GM18870 (cell line): ENCODE measurements at regions not wholly inside any gene's neighbourhood (a gene's known extent, or its start where the extent isn't known, plus 50 kb on each side); places are given as distances from the start of the nearest gene placed in this dataset.
A peak's percentile ranks its signal among the peaks of the same experiment; 100 is the strongest.
"Not testable (repeated sequence)": the region's sequence is repeated elsewhere in the genome, so short reads cannot be mapped to it uniquely, and the experiment has no call there.

ENCODE experiments used
- ATAC-seq: cut with Tn5 transposase; IDR thresholded peaks from one replicate; pipeline ENCODE4 v1.9.1; 2021; ENCODE audit warnings: moderate library complexity; ENCODE audit not compliant: unreplicated experiment

DNA sequence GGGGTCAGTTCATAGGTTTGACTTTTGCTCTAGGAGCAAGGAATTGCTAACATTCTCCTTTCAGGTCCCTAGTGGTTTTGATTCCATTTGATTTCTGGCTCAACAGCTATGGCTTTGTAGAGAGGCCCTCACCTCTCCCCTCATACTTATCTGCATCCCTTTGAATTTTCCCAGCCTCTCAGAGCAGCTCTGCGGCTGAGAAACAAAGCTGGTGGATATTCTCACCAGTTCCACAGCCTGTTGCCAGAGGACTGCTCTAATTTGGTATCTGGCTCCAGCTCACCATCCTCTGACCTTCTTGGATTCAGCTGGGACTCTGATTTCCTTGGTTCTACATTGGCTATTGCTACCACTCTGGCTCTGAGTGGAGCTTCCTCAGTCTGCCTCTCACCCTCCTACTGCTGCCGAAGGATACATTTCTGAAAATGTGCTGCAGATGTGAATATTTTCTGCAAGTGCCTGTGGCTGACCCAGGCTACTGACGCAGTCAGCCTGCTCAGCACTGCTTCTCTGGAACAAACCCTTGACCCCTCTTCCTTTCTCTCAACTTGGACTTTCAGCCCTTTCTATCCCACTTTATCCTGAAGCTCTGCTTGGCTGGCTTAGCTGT, 110.9 kb upstream of the ENPEP start:
- no peak for ATAC-seq

DNA sequence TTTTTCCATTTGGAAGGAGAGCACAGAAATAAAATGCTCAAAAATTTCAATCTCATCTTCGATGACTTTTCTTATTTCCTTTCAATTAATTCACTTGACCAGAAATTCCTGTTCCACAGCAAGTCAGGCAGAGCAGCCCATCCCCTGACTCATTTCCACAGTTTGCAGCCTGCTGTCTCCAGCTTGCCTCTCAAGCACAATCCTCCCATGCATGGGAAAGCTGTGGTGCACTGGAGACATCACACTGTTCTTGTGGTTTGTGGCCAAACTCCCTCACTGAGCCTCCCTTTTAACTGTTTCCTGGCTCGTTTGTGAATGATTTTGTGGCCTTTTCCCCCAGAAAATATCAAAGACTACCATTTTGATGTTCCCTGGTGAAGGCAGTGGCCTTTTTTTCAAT, 114.0 kb upstream of the ENPEP start:
- no peak for ATAC-seq

DNA sequence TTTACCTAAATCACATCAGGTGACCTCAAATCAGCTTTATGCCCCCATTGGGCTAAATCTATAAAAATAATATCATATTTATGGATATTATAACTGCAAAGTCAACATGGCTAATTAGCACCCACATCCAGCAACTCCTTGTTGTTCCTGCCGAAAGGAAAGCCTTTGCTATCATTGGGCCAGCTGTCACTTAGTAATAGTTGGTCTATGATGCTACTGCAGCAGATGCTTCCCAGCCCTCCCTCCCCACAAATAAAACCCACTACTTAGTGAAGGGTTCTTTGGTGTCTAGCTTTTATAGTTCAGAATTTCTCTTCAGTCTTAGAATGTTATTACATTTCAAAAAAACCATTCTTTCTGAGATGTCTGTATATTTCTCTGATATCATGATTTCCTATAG, 116.9 kb upstream of the ENPEP start:
- no peak for ATAC-seq

DNA sequence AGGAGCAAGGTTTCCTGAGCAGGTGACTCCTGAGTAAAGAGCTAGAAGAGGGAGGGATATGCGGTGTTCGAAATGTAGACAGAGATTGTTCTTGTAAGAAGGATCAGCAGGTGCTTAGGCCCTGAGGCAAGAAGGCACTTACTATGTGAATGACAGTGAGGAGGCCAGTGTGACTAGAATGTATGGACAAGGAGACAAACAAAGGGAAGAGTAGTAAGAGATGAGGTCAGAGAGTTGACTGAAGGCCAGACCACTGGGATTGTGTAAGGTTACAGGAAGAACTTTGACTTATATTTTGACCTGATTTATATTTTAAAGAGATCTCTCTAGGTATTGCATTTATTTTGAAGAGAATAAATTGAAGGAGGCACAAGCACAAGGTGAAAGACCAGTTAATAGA, 118.4 kb upstream of the ENPEP start:
- no peak for ATAC-seq

DNA sequence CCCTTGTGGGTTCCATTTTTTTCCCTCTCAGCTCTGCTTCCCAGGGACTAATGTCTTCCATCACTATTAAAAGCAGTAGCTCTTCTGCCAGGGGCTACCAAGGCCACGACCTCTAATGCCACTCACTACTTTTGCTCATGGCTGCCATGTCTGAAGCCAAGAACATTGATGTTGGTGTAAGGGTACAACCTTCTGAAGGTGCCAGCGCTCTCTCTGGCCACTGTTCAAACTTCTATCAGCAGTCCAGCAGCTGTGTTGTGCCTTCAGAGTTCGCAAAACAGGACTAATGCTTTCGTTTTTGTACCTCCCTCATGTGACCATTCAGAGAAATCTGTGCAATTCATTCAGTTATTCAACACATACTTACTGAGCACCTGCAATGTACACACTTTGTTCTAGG, 121.5 kb upstream of the ENPEP start:
- no peak for ATAC-seq

DNA sequence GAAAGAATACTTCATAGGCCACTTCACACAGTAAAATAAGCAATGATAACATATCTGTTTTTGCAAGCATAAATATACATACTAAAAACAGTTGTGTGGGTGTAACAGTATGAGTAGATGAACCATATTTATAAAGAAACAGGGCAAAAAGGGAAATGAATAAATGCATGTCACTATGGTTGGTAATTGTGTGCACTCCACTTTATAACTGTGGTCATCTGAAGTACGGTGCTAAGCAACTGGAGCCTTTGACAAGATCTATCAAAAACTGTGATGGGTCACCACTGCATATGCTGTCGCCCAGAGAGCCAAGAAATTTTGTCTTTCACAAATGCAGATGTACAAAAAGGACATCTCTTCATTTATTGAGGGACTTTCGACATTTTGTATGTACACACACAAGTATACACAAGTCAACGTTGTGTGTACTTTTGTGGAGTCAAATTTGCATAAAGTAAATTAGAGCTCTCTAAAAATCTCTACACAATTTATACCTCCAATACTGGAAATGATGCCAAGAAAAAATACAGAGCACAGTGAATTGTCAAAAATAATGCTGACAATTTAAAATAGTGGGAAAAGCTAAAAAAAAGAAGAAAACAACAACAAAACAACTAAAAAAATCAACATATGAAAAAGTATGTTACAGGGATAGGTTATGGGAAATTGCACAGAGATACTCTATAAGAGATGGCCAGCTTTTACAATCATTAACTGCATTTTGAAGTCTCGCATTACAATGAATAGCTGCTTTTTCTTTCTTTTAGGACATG, 123.1 kb upstream of the ENPEP start:
- ATAC-seq, result no peak

DNA sequence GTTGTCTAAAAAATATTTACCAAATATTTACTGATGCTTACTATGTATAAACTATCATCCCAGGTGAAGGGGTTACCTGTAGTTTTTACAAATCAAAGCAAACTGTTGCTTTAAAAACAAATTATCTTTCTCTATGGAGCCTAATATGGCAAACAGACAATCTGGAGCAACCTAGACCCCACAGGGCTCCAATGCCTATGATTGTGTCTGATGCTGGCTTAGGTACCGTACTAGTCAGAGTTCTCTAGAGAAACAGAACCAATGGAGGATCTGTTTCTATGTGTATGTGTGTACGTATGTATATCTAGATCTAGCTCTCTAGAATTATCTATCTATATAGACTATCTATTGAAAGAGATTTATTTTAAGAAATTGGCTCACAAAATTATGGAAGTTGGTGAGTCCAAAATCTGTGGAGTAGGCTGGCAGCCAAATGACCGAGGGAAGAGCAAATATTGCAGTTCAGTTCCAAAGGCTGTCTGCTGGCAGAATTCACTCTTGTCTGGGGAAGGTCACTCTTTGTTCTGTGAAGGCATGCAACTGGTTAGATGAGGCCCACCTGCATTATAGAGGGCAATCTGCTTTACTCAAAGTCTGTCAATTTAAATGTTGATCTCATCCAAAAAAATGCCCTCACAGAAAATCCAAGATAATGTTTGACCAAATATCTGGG, 127.1 kb upstream of the ENPEP start:
- ATAC-seq, result no peak

DNA sequence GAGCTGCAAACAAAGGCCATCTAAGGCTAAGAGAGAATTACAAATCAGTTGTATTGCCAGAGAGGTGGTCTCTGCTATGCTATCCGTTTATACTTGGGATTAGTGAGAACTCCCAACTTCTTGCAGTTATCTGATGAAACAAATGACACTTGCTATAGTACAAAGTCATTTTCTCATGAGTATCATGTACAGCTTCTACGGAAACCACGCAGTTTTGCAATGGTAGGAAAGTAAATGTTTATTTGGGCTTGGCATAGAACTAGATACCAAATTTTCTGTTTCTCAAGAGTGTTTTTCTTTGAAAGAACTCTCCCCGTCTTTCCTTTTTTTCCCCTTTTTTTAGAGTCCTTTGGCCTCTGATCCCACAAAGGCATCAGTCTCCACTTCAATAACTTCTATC, 128.2 kb upstream of the ENPEP start:
- ATAC-seq, result no peak

DNA sequence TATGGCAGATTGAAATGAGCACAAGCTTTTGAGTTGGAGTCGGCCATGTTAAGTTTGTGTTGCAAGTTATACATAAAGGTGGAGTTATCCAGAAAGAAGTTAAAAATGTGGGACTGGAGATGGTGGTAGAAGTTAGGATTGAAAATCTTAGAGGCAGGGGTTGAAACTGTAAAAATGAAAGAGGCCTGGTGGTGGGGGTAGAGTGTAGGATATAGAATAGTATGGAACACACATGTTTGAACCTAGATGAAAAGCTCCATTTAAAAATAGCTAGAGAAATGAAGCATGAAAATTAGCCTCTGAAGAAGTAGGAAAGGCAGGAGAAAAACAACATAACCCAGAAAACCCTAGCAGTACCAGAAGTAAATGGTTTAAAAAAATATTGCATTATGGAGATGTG, 131.8 kb upstream of the ENPEP start:
- ATAC-seq, result no peak

DNA sequence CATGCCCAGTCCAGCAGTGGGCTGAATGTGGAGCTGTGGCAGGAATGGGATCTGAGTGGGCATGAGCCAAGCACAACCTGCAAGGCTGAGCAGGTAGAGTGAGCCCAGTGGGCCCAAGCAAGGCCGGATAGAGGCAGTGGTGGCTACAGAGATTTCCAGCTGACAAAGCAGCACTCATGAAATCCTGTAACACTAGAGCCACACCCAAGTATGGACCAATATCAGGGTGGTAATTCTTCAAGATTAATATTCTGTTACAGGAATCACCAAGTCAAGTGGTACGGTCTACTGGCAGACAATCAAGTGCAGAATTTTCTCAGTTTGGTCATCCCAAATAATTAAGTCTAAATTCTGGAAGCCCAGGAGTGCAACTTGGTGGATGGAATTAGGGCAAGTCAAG, 132.4 kb upstream of the ENPEP start:
- ATAC-seq, result no peak

DNA sequence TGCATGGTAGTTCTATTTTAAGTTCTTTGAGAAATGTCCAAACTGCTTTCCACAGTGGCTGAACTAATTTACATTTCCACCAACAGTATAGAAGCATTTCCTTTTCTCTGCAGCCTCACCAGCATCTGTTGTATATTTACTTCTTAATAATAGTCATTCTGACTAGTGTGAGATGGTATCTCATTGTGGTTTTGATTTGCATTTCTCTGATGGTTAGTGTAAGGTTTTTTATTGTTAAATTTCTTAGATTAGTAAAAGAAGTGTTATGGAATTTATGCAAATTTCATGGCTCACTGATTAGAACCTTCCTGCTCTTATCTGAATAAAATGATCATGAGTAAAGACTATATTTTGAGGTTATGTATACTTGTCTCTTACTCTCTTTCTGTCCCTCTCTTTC, 134.8 kb upstream of the ENPEP start:
- ATAC-seq, result peak; percentile 68

DNA sequence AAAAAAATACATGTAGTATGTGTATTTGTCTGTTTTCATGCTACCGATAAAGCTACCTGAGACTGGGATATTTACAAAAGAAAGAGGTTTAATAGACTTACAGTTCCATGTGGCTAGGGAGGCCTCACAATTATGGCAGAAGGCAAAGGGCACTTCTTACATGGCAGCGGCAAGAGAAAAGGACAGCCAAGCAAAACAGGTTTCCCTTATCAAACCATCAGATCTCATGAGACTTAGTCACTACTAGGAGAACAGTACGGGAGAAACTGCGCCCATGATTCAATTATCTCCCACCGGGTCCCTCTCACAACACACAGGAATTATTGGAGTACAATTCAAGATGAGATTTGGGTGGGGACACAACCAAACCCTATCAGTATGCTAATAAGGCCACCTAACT, 137.0 kb upstream of the ELOVL6 start:
- ATAC-seq, result no peak

DNA sequence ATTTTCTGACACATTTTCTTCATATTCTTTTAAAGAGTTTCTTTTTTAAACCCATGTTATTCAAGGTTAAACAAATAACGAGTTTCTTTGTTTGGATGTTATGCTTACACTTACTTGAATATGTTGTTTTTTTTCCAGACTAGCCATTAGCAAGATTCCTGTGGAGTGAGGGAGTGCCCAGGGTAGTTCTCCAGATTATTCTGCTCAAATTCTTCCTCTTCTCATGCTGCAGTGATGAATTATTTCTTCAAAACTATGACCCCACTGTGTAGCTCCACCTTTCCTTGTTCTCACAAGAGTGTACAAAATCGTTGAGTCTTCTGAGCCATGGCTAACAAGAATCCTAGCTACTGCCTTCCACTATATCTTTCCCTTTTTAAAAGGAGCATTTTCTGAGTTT, 134.1 kb upstream of the ELOVL6 start:
- no peak for ATAC-seq

DNA sequence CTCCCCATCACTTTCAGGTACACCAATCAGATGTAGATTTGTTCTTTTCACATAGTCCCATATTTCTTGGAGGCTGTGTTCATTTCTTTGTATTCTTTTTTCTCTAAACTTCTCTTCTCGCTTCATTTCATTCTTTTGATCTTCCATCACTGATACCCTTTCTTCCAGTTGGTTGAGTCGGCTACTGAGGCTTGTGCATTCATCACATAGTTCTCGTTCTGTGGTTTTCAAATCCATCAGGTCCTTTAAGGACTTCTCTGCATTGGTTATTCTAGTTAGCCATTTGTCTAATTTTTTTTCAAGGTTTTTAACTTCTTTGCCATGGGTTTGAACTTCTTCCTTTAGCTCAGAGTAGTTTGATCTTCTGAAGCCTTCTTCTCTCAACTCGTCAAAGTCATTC, 128.0 kb upstream of the ELOVL6 start:
- ATAC-seq, result not testable (repeated sequence)

DNA sequence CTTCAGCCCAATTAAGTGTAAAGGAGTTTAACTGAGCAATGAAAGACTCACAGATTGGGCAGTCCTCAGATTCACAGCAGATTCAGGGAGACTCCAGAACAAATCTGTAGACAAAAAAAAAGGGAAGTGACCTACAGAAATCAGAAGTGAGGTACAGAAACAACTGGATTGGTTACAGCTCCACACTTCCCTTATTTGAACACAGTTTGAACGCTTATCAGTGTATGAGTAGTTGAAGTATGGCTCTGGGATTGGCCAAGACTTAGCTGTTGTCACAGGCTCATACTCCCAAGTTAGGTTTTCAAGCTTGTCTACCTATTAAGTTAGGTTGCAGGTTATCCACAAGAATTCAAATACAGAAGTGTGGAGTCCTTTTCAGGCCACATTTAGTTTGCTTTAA, 112.4 kb upstream of the ELOVL6 start:
- peak; percentile 74 for ATAC-seq

DNA sequence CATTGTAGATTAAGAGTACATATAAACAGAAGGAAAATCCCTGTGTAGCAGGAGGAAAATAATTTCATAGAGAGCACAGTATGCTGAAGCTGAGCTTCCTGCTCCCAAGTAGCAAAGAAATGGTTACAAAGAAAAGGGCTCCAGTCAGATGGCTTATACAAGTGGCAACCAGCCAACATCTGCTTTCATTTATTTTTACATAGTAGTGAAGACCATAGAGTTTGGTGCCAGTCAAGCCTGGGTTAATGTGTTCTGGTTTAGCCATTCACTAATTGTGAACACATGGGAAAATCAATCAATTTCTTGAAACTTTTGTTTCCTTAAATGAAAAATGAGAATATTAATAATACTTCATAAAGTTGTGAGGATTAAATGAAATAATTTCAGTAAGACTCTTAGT, 111.3 kb upstream of the ELOVL6 start:
- ATAC-seq, result no peak

DNA sequence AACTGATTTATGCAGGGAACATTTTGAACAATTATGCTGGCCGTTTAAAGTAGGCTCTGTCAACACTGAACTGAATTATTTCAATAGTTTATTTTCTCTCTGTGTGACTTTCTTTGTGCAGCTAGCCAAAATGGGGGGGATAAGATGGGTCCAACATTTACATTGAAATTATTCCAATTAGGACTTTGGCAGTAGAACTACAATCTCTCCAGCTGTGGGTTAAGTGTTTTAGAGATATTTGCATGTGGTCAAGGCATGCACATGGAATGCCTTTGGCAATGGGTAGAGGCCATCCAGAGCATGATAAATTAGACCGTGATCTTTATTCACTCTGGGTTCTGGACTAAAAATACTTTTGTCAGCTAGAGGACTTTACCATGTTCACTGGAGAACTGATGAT, 107.9 kb upstream of the ELOVL6 start:
- ATAC-seq, result no peak

DNA sequence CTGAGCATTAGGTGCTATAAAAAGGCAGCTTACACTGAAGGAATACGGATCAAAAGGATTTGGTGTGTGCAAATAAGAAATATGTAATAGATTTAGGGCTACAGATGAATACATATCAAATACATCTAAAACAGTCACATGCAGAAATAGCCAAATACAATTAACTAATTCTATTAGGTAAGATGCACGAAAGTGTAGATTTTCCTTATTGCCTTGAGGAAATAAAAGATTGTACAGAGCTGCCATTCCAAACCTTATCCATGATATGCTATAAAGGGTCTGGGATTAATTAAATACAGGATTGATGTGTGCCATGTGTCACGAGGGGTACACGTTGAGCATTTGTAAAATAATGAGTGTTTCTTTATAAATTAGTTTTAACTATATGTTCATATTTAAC, 107.0 kb upstream of the ELOVL6 start:
- no peak for ATAC-seq

DNA sequence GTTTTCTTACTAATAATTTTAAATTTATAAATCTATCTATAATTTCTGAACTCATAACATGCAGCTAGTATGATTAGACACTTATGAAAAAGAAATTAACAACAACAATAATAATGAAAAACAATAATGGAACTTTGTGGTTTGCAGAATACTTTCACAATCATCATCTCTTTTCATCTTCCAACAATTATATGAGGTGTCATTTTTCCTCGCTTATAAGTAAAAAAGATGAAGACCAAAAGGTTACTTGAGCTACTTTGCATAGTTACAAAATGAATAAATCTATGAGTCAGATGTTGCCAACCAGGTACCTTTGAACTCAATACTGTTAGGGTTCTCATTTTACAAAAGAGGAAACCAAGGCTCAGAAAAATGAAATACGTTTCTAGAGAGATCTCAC, 98.5 kb upstream of the ELOVL6 start:
- ATAC-seq, result peak; percentile 95

DNA sequence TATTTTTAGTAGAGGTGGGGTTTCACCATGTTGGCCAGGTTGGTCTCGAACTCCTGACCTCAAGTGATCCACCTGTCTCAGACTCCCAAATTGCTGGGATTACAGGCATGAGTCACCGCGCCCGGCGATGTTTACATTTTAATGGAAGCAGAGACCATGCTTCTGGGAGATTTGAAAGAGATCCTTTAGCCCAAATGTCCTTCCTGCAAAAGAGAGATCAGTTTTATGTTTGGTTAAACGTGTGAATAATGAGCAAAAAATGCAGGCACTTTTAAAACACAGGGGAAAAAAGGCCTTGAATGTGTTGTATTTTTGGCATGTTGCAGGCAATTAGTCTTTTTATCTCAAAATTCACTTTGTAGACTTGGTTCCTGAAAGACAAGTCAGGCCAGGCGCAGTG, 95.8 kb upstream of the ELOVL6 start:
- no peak for ATAC-seq

DNA sequence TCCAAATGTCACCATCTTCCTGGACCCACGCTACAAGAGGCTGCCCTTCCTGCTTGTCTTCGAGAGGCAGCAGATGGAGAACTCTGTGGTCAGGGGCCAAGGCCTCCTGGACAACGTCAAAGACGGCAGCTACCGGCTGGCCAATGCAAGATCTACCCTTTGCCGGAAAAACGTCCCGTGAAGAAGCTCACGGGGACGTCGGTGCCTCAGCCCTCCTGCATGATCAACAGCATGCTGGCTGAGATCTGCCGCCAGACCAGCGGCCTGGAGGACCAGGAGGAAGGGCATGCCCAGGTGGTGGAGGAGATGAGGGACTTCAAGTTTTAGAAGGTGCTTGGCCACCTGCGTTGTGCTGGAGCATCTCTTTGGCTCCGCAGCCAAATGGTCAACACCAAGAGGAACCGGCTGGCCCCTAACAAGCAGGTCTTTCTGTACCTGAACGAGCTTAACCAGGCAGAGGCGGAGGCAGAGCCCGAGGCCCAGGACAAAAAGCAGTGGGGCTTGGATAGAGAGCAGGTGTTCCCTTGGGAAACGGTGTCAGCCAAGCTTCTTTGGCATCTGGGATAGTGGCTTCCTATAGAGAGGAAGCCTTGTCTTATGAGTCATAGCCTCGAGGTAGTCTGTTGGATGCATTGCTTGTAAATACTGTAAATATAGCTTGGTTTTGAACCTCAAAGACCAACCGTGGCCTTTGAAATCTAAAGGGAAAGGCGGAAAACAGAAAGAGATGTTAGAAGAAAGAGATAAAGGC, 94.8 kb upstream of the ELOVL6 start:
- no peak for ATAC-seq

DNA sequence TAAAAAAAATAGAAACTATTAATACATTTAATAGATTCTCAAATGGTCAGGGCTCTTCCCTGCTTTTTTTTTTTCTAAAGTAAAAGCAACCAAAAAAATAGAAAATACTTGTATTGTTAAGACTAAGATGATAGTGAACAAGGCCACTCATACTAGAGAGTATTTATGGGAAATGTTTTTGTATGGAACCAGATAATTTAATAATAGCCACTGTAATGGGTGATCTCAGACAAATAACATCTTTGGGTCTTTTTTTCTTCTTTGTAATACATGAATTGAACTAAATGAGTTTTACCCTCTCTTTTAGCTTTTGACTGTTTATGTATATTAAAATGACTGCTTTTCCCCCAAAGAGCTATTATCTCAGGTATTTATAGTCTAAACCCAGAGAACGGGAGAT, 92.1 kb upstream of the ELOVL6 start:
- no peak for ATAC-seq
